ENCODE measurements at regions not wholly inside any gene's neighbourhood (a gene's known extent, or its start where the extent isn't known, plus 50 kb on each side); places are given as distances from the start of the nearest gene placed in this dataset.

DNA sequence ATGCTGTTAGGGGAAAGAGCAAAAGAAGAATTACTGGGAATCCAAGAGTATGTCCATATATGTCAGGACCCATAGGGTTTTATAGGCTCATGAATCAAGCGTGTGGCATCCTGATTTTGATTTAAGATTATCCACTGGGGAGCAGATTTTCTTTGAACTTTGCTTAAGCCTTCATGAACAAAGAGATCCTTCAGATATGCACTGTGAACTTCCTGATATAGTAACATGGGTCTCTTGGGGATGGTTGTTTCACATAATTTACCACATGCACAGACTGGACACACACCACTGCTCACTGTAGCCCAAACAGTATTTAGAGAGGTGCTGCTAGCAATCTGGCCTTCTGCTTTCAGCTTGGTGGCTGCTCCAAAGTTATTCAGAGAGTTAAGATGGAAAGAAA, 200.9 kb upstream of the ZPLD1 start:
- TF ChIP-seq CTCF (IDR thresholded peaks at IDR 0.05; ENCODE audit: low read length) (no peak), EZH2phosphoT487 (IDR thresholded peaks at IDR 0.05; ENCODE audit: low read length) (no peak)

Data from MM.1S (cell line).